Loucy (cell line): ENCODE measurements at regions not wholly inside any gene's neighbourhood (a gene's known extent, or its start where the extent isn't known, plus 50 kb on each side); places are given as distances from the start of the nearest gene placed in this dataset.

Experiments
- H2AFZ ChIP-seq: fragments of 200-600 bp; sonication (generic); 2 replicates; pipeline ENCODE4 v1.6.0; 2016; ENCODE audit warnings: antibody characterized with exemption, mild to moderate bottlenecking, low read length, moderate library complexity
- H3F3A ChIP-seq: fragments of 200-600 bp; 2 replicates; pipeline ENCODE4 v1.6.0; 2016; ENCODE audit warnings: antibody characterized with exemption, low read depth, mild to moderate bottlenecking
- H3K27me3 ChIP-seq: fragments of 200-600 bp; sonication (generic); 2 replicates; pipeline ENCODE4 v1.6.1; 2014; ENCODE audit warnings: low read length, mild to moderate bottlenecking; ENCODE audit not compliant: insufficient read depth, poor library complexity, severe bottlenecking
- H3K36me3 ChIP-seq: fragments of 200-600 bp; sonication (generic); 2 replicates; pipeline ENCODE4 v1.6.1; 2016; ENCODE audit warnings: low read length; ENCODE audit not compliant: insufficient read depth
- H3K4me1 ChIP-seq: fragments of 200-600 bp; sonication (generic); 2 replicates; pipeline ENCODE4 v1.5.1; 2014; ENCODE audit warnings: low read length, mild to moderate bottlenecking; ENCODE audit not compliant: insufficient read depth, poor library complexity, severe bottlenecking
- H3K4me2 ChIP-seq: fragments of 200-600 bp; sonication (generic); 2 replicates; pipeline ENCODE4 v1.6.0; 2014; ENCODE audit warnings: antibody characterized with exemption, low read length, low read depth, mild to moderate bottlenecking; ENCODE audit not compliant: poor library complexity, severe bottlenecking
- H3K4me3 ChIP-seq: fragments of 200-600 bp; sonication (generic); 2 replicates; pipeline ENCODE4 v1.5.1; 2014; ENCODE audit warnings: low read length, mild to moderate bottlenecking, mixed read lengths; ENCODE audit not compliant: poor library complexity, severe bottlenecking
- H3K79me2 ChIP-seq: fragments of 200-600 bp; sonication (generic); 2 replicates; pipeline ENCODE4 v1.6.1; 2014; ENCODE audit warnings: low read length; ENCODE audit not compliant: insufficient read depth
- H3K9ac ChIP-seq: fragments of 200-600 bp; sonication (generic); 2 replicates; pipeline ENCODE4 v1.6.0; 2014; ENCODE audit warnings: mild to moderate bottlenecking, low read depth, low read length, moderate library complexity; ENCODE audit not compliant: poor library complexity, severe bottlenecking
- H3K9me2 ChIP-seq: fragments of 200-600 bp; sonication (generic); replicated peaks from 2 replicates; pipeline ENCODE4 v1.6.1; 2016; ENCODE audit warnings: low read depth, low read length, mixed read lengths
- H3K9me3 ChIP-seq: fragments of 200-600 bp; sonication (generic); 2 replicates; pipeline ENCODE4 v1.6.1; 2014; ENCODE audit warnings: mild to moderate bottlenecking, antibody characterized with exemption, low read length, low read depth; ENCODE audit not compliant: insufficient read depth
- H4K20me1 ChIP-seq: fragments of 200-600 bp; sonication (generic); 2 replicates; pipeline ENCODE4 v1.6.0; 2014; ENCODE audit warnings: antibody characterized with exemption, low read length, mild to moderate bottlenecking; ENCODE audit not compliant: insufficient read depth, poor library complexity, severe bottlenecking
- CTCF ChIP-seq: fragments of 200-600 bp; sonication (generic); conservative IDR thresholded peaks from 2 replicates; pipeline ENCODE4 v1.5.1; 2014; ENCODE audit warnings: mild to moderate bottlenecking, antibody characterized with exemption, low read length
- EZH2phosphoT487 ChIP-seq: fragments of 200-600 bp; IDR thresholded peaks from 2 replicates; pipeline ENCODE4 v1.6.1; 2018; ENCODE audit warnings: antibody characterized with exemption, mild to moderate bottlenecking, moderate library complexity, borderline replicate concordance

DNA sequence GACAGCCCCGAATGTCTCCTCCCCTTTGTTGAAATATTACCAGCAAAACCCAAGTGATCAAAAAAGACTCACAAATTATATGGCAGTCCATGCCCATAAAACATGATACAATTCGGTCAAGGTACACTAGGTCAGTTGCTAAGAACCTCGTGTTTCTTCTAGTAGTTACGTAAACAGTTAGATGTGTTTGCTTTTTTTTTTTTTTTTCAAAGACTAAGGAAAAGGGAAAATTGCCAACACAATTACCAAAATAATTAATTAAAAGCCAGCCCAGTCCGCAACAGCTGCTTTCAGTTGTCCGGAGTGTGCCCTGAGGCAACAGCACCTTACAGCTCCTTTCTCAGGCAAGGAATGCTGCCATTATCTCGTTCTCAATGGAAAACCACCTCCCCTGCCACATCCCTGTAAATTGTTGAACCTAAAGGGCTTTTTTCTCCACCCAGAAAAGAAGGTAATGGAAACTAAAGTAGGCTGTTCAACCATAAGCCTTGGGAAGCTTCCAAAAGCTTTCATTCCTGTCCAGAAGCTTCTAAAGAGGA is 129.2 kb upstream of the TSC22D2 start:
- no peaks in the 10 kb centered on the region for H3K79me2 ChIP-seq
- H3K9me2 ChIP-seq, result no peaks in the 10 kb centered on the region
- H2AFZ ChIP-seq, result no peak overlapping the region
- no peaks in the 10 kb centered on the region for H3K27me3 ChIP-seq
- H3K9me3 ChIP-seq, result no peaks in the 10 kb centered on the region
- H3K4me1 ChIP-seq, result no peaks in the 10 kb centered on the region
- no peaks in the 10 kb centered on the region for H3F3A ChIP-seq
- no peak overlapping the region for H3K9ac ChIP-seq
- TF ChIP-seq CTCF, result no peak
- no peak for TF ChIP-seq EZH2phosphoT487
- no peaks in the 10 kb centered on the region for H3K36me3 ChIP-seq
- no peak overlapping the region for H3K4me3 ChIP-seq
- H3K4me2 ChIP-seq, result no peak overlapping the region
- H4K20me1 ChIP-seq, result no peaks in the 10 kb centered on the region

GRCh38 chr3:150278195-150278594 is 129.9 kb upstream of the TSC22D2 start:
- no peaks in the 10 kb centered on the region for H3K27me3 ChIP-seq
- no peak overlapping the region for H3K9ac ChIP-seq
- H3K9me3 ChIP-seq, result no peaks in the 10 kb centered on the region
- H2AFZ ChIP-seq, result no peak overlapping the region
- no peak overlapping the region for H3K4me2 ChIP-seq
- no peaks in the 10 kb centered on the region for H4K20me1 ChIP-seq
- no peaks in the 10 kb centered on the region for H3K9me2 ChIP-seq
- H3K79me2 ChIP-seq, result no peaks in the 10 kb centered on the region
- no peaks in the 10 kb centered on the region for H3K4me1 ChIP-seq
- no peak overlapping the region for H3K4me3 ChIP-seq
- no peaks in the 10 kb centered on the region for H3F3A ChIP-seq
- TF ChIP-seq EZH2phosphoT487, result no peak
- H3K36me3 ChIP-seq, result no peaks in the 10 kb centered on the region

GRCh38 chr3:150277444-150277843 is 130.7 kb upstream of the TSC22D2 start:
- H4K20me1 ChIP-seq, result no peaks in the 10 kb centered on the region
- no peaks in the 10 kb centered on the region for H3F3A ChIP-seq

More at GRCh38 chr3:150277444-150277843, 130.7 kb upstream of the TSC22D2 start:
- Histone ChIP-seq H3K4me3 (no peak overlapping the region), H3K4me2 (no peak overlapping the region), H3K79me2 (no peaks in the 10 kb centered on the region), H3K9ac (no peak overlapping the region), H3K4me1 (no peaks in the 10 kb centered on the region), H3K9me2 (no peaks in the 10 kb centered on the region), H3K27me3 (no peaks in the 10 kb centered on the region), H3K9me3 (no peaks in the 10 kb centered on the region), H3K36me3 (no peaks in the 10 kb centered on the region), H2AFZ (no peak overlapping the region; the same call in 1 of the 2 replicates)
- TF ChIP-seq EZH2phosphoT487 (no peak), CTCF (no peak)
